GM21381 (cell line): ENCODE measurements at regions not wholly inside any gene's neighbourhood (a gene's known extent, or its start where the extent isn't known, plus 50 kb on each side); places are given as distances from the start of the nearest gene placed in this dataset.

Experiments used
- ATAC-seq: cut with Tn5 transposase; IDR thresholded peaks from one replicate; pipeline ENCODE4 v1.9.1; 2021; ENCODE audit warnings: mild to moderate bottlenecking, moderate library complexity; ENCODE audit not compliant: unreplicated experiment

DNA sequence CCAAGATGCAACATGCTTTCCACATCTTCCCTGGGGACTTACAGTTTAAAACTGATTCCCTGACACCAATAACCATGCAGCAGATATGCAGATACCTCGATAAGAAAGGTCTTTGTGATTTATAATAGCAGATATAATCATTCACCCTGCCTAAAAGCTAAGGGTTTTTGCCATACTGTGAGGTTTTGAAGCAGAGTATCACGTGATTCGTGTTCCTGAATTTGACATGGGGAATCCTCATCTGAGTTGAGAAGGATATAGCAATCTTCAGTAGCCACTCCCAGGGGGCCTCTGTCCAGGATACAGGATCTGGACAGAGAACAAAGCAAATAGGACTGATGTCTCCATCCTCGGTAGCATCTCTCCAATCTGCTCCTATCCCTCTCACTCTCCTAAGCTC lies 79.1 kb upstream of the SDK2 start:
- no peak for ATAC-seq

DNA sequence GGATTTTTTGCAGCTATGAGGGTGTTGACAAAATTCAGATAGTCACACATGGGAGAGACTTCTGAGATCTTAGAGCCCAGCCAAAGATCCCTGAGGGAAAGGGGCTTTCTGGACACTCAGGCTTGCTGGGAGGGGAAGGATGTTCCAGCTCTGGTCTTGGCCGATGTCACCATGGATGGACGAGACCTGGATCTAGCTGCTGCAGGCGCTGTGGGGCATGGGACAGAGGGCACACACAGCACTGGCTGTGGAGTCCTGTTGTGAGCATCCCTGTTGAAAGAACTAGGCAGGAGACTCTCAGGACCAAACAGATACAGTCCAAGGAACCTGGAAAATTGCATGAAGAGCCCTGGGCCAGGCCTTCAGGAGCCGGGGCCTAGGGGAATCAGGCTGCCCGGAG lies 80.1 kb upstream of the SDK2 start:
- ATAC-seq, result no peak

DNA sequence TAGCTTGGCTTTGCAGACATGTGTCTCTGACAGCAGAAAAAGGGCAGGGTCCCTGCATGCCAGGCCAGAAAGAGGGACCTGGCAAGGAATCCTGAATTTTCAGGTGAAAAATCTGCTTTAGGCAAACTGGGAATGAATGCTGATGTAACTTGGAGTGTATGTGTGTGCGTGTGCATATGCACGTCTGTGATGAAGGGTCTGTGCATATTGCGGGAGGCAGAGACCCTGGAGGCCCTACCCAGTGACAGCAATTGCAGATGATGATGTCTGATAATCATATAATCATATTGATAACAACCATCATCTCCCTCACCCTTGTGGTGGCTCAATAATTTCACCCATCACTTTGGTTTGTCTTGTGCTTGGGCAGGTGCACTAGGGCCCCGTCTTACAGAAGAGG lies 80.7 kb upstream of the SDK2 start:
- ATAC-seq, result no peak

DNA sequence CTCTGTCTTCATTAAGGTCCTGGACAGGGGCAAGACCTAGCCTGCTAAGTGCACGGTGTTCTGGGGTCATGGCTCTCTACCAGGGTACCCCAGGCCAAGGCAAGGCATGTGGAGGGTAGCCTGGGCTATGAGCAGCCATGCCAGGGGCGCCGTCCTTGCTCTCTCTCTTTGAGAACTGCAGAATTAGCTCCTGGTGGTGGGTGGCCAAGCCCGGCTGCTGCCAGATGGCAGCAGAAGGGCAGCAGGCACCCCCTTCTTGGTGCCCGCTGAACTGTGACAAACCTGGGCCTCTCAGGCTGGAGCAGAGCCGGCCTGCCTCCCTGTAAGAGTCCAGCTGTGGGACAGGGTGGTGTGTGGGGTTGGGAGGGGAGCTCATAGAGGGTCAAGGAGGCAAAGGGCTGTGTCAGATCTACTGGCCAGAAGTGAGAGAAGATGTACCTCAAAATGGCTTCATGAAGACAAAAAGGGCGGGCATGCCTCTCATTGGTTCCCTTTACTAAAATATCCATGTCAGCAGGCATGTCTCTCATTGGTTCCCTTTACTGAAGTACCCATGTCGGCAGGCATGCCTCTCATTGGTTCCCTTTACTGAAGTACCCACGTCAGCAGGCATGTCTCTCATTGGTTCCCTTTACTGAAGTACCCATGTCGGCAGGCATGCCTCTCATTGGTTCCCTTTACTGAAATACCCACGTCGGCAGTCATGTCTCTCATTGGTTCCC lies 81.7 kb upstream of the SDK2 start:
- no peak for ATAC-seq

DNA sequence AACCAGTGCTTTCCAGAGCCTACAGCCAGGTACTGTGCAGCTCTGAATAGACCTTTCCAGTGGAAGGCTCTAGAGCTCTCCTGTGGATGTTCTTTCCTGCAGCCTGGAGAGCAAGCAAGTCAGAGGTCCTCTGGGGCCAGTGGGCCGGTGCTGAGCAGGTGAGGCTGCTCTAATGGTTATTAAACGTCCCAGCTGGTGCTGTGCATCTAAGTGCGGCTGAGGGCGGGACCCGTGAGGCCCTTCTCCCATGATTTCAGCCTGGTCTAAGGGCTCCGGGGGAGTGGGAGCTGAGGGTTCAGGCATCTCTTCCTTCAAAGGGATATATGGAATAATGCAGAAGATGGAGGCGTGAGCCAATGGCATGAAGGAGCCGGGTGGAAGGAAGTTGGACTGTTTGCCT lies 83.7 kb upstream of the SDK2 start:
- ATAC-seq, result no peak

DNA sequence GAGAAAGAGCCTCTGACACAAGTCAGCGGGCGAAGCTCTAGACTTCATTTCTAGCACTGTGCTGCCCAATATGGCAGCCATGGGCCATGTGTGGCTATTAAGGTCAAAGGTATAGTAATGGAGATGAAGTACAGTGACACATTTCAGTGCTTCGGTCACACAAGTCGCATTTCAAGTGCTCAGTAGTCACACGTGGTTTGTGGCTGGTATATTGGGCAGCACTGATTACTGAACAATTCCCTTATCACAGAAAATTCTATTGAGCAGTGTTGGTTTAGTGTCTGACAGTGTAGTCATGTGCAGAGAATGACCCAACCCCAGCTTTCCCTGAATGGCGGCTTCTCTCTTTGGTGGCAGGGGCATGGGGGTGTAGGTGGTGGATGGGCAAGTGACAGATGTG lies 84.9 kb upstream of the SDK2 start:
- ATAC-seq, result no peak

DNA sequence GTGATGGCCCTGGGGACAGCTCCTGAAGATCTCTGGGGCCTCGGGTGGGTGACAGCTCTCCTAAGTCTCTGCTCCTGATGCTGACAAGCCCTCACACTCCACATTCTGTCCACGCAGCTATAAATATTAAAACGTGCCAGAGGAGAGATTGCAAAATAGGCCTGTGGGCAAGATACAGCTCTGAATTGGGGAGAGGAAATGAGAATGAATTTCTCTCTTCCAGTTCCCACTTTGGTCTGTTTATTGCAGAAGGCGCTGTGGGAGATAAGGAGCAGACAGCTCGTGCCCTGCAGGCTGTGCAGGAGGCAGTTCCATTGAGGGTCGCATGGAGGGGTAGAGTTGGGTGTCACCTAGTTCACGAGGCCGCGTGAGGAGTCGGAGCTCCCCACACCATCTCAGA lies 87.5 kb upstream of the SDK2 start:
- ATAC-seq, result no peak

DNA sequence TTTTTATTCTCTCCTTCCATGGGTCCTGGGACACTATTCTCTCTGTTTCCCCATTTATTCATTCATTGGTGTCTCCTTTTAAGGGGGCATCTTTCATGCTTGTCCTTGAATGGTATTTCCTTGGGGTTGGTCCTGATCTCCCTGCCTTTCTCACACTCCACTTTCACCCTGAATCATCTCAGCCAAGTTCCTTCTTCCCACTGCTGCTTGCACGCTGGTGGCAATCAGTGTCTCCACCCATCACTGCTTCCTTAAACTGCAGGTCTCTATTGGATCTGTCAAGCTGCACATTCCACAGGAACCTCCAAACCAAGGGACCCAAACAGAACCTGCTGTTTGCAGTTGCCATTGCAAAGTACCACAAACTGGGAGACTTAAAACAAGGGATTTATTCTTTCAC lies 89.3 kb upstream of the SDK2 start:
- no peak for ATAC-seq

DNA sequence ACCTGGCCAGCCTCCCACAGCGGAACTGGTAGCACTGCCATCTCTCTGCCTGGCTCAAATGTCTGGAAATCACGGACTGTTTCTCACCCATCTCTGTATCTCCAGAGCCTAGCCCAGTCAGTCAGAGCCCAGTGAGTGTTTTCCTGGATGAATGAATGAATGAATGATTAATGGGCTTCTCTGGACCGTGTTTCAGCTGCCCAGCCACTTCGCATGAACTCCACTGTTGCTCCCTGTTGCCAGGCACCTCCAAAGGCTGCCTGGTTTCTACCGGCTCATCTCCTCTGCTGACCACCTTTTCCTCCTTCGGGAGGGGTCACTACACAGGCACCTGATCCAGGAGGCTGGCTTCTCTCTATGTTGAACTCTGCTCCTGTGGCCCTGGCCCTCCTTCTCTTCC lies 91.0 kb upstream of the SDK2 start:
- ATAC-seq, result no peak

DNA sequence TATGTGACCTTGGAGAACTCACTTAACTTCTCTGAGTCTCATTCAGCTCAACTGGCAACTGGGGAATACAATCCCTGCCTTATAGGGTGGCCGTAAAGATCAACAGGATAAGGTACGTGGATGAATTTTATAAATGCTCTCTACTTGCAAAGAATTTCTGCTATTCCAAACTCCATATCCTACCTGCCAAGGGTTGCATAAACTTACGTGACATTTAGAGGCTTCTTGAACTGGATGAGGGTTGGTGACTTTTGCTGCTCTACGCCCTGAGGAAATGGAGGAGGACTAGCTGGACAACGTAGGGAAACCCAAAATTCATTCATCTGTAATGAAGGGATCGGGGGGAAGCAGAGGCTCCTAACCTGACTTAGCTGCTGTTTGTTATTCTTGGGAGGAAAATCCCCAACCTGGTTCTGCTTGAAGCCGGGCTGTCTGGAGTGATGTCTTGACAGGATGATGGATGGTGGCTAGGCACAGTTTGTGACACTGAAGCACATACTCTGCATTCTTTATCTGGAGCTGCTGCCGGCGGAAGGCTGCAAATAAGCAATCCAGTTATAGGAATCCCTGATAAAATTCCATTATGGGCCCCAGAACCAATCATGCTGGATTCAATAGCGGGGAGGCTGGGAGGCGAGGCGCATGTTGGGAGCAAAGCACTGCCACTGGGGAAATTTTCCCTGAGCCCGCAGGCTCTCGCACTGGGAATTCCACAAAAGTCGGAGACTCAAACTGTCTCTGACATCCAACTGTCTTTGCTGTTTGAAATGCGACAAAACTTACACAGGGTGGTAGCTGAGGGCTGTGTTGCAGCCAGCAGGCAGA lies 94.7 kb upstream of the SDK2 start:
- no peak for ATAC-seq

DNA sequence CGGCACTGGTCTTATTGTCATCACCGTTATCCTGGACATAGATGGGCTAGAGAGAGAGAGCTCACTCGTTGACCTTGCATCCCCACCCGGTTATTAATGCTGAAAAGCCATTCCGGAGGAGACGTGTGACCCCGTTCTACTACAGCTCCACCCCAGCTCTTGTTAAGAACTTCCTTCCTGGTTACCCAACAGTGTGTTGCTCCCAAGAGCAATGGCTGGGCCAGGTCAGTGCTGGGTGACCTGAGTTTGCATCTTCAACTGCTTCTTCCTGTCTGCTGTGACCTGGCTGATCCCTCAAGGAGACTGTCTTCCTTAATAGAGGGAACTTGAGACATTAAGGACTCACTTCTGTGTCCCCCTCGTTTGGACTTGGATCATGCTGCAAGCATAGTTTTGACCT lies 96.1 kb upstream of the SDK2 start:
- no peak for ATAC-seq

DNA sequence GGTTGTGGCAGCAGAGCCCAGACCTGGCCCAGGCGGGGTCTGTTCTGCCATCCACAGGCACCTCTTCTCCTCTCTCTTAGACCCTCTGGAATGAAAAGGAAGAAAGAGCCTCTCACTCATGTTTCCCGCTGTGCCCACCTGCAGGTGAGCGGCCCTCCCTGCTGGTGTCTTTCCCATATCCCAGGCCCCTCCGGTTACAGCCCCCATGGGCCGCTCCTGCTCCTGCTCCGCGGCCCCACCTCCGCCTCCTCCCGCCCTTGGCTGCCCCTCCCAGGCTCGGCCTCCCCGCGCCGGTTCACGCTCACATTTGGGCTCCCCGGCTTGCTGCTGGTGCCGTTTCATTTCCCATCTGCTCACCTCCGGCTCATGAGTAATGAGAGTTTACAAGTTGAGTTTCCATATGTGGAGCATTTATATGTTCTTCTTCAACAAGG lies 98.7 kb upstream of the SDK2 start:
- ATAC-seq, result no peak

DNA sequence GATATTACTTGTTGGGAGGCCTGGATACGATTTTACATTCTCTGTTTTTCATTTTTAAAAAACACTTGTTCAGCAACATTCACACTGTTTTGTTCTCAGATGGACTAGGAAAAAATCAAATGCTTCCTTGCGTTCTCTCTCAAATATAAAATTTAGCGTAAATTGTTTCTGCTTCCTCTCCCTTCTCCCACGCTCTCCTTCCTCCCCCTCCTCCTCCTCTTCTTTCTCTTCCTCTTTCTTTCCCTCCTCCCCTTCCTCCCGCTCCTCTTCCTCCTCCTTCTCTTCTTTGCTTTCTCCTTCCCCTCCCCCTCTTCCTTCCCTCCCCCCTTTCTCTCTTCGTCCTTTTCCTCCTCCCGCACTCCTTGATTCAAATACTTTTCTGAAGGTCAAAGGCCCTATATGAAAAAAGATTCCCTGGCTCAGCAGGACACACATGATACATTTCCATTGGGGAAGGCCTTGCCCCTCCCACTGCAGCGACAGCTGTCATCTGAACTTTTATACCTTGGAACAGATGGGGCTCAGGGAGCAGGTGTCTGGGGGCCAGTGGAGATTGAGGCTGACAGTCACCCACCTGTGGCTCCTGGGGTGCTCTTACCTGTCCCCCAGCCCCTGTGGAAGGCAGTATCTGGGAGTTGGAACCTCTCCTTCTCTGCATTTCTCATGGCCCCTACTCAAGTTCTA lies 99.4 kb upstream of the SDK2 start:
- no peak for ATAC-seq

DNA sequence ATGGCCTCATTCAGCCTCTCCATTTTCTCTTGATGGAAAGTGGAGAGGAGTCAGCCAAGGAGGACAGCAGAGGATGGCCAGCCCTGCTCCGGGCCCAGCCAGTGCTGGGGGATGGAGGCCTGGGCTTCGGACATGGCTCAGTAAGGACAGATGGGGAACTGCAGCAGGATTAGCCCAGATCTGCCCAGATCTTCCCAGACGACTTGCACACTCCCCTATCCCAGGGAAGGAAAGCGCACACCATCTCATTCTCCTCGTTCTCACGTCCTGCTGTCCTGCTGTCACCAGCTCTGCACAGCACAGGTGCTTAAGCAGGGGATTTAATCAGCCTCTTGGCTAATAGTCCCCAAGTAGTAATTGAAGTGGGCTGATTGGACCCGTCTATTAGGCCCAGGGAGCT lies 100.2 kb upstream of the SDK2 start:
- ATAC-seq, result no peak

DNA sequence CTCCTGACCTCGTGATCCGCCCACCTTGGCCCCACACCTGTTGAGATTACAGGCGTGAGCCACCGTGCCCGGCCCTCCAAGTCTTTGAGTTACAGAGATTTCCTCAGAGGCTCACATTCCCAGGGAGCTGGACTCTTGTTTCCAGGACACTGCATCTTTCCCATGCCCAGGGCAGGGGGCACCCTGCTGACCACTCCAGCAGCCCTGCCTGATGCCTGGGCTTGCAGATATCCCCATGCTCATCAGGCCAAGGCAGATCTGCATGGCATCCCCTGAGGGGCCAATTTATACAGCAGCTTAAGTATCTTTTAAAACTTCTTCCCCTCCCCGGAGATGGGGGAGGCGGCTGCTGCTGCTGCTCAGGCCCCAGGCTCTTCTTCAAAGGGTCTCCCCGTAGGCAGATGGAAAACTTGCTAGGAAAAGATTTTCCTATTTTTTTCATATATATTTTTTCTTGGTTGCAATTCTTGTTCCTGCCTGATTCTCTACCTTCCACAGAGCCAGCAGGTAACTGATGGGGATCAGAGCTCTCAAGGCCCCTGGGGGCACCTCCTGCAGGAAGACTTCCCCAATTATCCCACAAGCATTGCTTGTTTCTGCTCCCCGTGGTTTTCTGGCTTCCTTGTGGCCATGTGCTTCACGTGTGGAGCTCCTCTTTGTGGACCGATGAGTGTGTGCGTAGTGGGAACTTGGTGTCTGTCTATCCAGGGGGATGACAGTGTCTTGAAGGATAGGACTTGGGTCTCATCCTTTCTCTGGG lies 102.2 kb upstream of the SDK2 start:
- no peak for ATAC-seq

DNA sequence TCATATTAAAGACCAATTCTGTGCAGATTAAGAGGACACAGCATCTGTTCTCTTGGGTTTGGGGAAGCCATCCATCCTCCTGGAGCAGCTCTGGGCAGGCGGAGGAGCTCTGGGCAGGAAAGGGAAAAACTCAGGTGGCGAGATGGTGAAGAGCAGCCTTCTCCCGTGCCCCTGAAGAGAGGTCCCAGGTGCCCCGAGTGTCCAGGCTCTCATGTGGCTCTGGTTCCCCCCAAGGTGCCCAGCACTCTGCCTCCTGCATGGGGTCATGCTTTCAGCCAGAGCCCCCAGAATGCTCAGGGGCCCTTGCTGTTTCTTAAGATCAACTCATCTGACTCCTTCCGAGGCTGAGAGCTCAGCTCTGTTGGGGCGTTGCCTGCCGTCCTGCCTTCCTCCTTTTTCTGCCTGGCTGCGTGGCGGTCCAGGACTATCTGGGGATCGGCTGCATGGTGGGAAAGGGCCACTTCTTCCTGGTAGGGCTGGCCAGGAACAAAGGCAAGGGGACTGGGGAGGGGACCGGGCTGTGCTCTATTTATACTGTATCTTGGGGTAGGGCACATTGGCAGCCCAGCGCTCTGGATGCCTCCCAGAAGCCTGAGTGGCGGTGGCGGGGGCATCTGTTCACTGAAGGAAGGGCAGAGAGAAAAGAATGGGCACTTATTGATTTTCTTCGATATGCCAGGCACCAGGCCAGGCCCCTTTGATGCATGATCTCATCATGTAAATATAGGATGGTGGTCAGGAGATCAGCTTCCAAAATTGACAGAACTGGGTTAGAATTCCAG lies 103.2 kb upstream of the SDK2 start:
- no peak for ATAC-seq

DNA sequence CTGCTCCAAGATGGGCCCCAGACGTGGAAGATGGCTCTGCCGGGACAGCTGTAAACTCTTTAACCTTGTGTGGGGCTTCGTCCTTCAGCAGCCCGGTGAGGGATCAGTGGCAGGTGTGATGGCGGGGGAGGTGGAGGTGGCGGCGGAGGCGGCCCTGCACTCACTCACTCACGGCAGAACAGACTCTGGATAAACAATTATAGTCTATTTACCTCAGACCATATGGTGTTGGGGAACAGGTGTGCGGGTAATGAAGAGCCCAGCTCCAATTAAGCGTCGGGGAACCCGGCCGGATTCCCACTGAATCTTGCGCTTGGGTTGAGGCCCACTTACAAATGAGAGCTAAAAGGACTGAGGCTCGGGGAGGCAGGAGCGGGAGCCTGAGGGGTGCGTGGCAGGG lies 104.3 kb upstream of the SDK2 start:
- ATAC-seq, result no peak

DNA sequence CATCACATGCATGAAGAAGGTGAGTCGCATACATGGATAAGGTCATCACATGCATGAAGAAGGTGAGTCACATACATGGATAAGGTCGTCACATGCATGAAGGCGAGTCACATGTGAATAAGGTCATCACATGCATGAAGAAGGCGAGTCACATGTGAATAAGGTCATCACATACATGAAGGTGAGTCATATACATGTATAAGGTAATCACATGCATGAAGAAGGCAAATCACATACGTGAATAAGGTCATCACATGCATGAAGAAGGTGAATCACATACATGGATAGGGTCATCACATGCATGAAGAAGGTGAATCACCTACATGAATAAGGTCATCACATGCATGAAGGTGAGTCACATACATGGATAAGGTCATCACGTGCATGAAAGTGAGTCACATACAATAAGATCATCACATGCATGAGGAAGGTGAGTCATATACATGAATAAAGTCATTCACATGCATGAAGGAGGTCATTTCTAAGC lies 105.1 kb upstream of the SDK2 start:
- ATAC-seq, result no peak

DNA sequence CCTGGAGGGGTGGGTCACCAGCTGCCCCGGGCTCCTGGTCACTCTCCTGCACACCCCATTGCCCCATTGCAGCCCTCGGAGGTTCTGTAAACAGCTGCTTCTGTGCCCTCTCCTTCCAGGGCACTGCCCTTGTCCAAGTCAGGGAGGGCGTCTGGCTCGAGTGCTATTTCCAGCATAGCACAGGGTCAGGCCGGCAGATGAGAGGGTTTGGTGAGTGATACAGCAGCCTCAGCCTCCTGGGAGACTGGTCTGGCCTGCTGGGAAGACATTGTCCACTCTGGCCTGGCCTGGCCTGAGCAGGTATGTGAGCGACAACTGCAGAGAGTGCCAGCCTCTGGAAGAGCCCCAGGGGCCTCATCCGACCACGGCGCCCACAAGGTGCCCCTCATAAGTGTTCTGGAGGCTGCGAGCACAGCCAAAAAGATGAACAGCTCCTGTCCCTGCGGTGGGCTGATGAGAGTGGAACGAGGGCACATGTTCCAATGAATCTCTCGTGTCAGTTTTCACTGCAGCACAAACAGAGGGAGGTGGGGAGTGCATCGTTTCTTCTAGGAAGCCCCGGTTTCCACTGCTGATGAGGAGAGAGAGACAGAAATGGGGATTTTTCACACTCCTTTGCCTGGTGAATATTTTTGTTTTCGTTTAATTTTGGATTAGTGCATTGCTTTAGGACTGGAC lies 105.8 kb upstream of the SDK2 start:
- ATAC-seq, result no peak

DNA sequence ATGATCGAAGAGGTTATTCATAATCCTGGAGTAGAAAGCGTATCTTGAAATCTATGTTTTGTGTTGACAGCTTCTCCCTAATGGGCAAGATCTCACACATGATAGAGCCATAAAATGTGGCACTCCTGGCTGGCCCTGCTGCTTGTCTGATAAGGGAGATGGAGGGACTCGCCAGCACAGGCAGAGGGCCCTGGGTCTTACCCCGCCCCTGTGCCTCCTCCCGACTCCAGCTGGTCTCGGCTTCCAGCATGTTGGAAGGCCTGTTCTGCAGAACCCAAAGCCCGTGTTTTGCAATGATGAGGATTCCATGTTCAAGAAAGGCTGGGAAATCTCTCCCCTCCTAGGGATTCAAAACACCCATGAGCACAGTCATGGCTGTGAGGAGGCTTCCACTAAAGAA lies 106.7 kb upstream of the SDK2 start:
- ATAC-seq, result no peak
